H1 (cell line): ENCODE measurements at regions not wholly inside any gene's neighbourhood (a gene's known extent, or its start where the extent isn't known, plus 50 kb on each side); places are given as distances from the start of the nearest gene placed in this dataset.

Experiments used
- CTCF ChIA-PET: fragments of 300-600 bp; sonication (Branson Sonifier 250); formaldehyde crosslinking; loops from one replicate; lab custom pipeline; 2021; ENCODE audit not compliant: partially characterized antibody; lab: Charles Lee
- POLR2A ChIA-PET: fragments of 300-600 bp; sonication (Branson Sonifier 250); formaldehyde crosslinking; loops from one replicate; lab custom pipeline; 2021; ENCODE audit warnings: inconsistent platforms; ENCODE audit not compliant: partially characterized antibody; lab: Charles Lee
- DNase-seq, 2 experiments: peaks; one replicate each; pipeline versions ENCODE4 v3.0.0 to v3.0.0-alpha.2; 2010 to 2022; ENCODE audit warnings: low spot score in 2 of 2, low read depth in 1 of 2, mixed read lengths in 1 of 2
- FAIRE-seq: peaks from 2 replicates; lab custom pipeline; 2011; peaks lifted over from hg19 to GRCh38; lab: Jason Lieb, UNC
- H2AFZ ChIP-seq: 2 replicates; pipeline ENCODE4 v1.8.1; 2012; ENCODE audit warnings: low read length, inconsistent platforms
- H2AK5ac ChIP-seq: 2 replicates; pipeline ENCODE4 v1.6.1; 2013; ENCODE audit warnings: low read depth, low read length
- H2BK120ac ChIP-seq: replicated peaks from 2 replicates; pipeline ENCODE3; 2013; ENCODE audit warnings: low read depth, low read length, inconsistent platforms
- H2BK12ac ChIP-seq: 2 replicates; pipeline ENCODE4 v1.6.1; 2013; ENCODE audit warnings: low read depth, low read length
- H2BK15ac ChIP-seq: 2 replicates; pipeline ENCODE4 v1.6.1; 2013; ENCODE audit warnings: low read length
- H2BK20ac ChIP-seq: 2 replicates; pipeline ENCODE4 v1.6.1; 2013; ENCODE audit warnings: low read length
- H2BK5ac ChIP-seq: 2 replicates; pipeline ENCODE4 v1.6.1; 2013; ENCODE audit warnings: low read depth, low read length
- H3K14ac ChIP-seq: 2 replicates; pipeline ENCODE4 v1.6.1; 2013; ENCODE audit warnings: inconsistent platforms; ENCODE audit not compliant: insufficient read length
- H3K18ac ChIP-seq: 2 replicates; pipeline ENCODE4 v1.6.1; 2013; ENCODE audit warnings: low read length; ENCODE audit errors: extremely low read depth
- H3K23ac ChIP-seq: 2 replicates; pipeline ENCODE4 v1.6.1; 2013; ENCODE audit warnings: inconsistent platforms; ENCODE audit not compliant: insufficient read length
- H3K23me2 ChIP-seq: 2 replicates; pipeline ENCODE4 v1.6.1; 2013; ENCODE audit warnings: low read depth, low read length
- H3K27ac ChIP-seq: 2 replicates; pipeline ENCODE4 v1.6.1; 2011; ENCODE audit warnings: low read depth, low read length, inconsistent platforms
- H3K27me3 ChIP-seq, 4 experiments: replicated peaks in 1 of 4; 1 replicate in 1 of 4; 2 replicates in 3 of 4; pipeline versions ENCODE4 v1.6.1 to v1.8.1; 2011 to 2013; ENCODE audit warnings: low read length in 3 of 4, mild to moderate bottlenecking in 3 of 4, inconsistent platforms in 2 of 4, mixed read lengths in 2 of 4, moderate library complexity in 1 of 4; ENCODE audit not compliant: control insufficient read depth in 3 of 4, insufficient read depth in 3 of 4; ENCODE audit errors: extremely low read depth in 1 of 4
- H3K36me3 ChIP-seq, 4 experiments: 2 replicates each; pipeline versions ENCODE4 v1.6.1 to v1.8.1; 2011 to 2013; ENCODE audit warnings: mild to moderate bottlenecking in 4 of 4, low read length in 3 of 4, moderate library complexity in 2 of 4, control low read depth in 1 of 4, inconsistent platforms in 1 of 4; ENCODE audit not compliant: insufficient read depth in 4 of 4, control insufficient read depth in 2 of 4
- H3K4ac ChIP-seq: replicated peaks from 2 replicates; pipeline ENCODE3; 2013; ENCODE audit warnings: low read length, low read depth, mixed read lengths, inconsistent platforms; ENCODE audit not compliant: insufficient read length
- H3K4me1 ChIP-seq, 4 experiments: replicated peaks in 1 of 4; 1 replicate in 1 of 4; 2 replicates in 3 of 4; pipeline versions ENCODE4 v1.6.1 to v1.8.1; 2011 to 2013; ENCODE audit warnings: low read length in 3 of 4, inconsistent platforms in 2 of 4, mixed read lengths in 1 of 4; ENCODE audit not compliant: insufficient read depth in 4 of 4, control insufficient read depth in 3 of 4
- H3K4me2 ChIP-seq, 2 experiments: 2 replicates each; pipeline versions ENCODE4 v1.6.1 to v1.8.1; 2011 to 2013; ENCODE audit warnings: low read depth in 2 of 2, low read length in 2 of 2, control low read depth in 1 of 2, inconsistent platforms in 1 of 2, mild to moderate bottlenecking in 1 of 2; ENCODE audit not compliant: insufficient read depth in 1 of 2
- H3K4me3 ChIP-seq, 4 experiments: fragments of 200-600, 300-600 bp in 1 of 4; sonication (generic), shearing (Covaris generic), sonication (Bioruptor Twin) in 1 of 4; 2 replicates each; pipeline versions ENCODE4 v1.5.1 to v1.8.1; 2011 to 2016; ENCODE audit warnings: low read length in 4 of 4, low read depth in 3 of 4, control low read depth in 2 of 4, inconsistent platforms in 2 of 4, mild to moderate bottlenecking in 2 of 4, mixed read lengths in 1 of 4, moderate library complexity in 1 of 4; ENCODE audit not compliant: insufficient read depth in 2 of 4; ENCODE audit errors: extremely low read depth in 1 of 4
- H3K56ac ChIP-seq: replicated peaks from 2 replicates; pipeline ENCODE3; 2013; ENCODE audit warnings: low read depth, mild to moderate bottlenecking, mixed read lengths, low read length, inconsistent platforms; ENCODE audit not compliant: insufficient read length
- H3K79me1 ChIP-seq: 2 replicates; pipeline ENCODE4 v1.6.1; 2013; ENCODE audit warnings: low read depth, low read length, control low read depth
- H3K79me2 ChIP-seq, 2 experiments: 2 replicates each; pipeline versions ENCODE4 v1.6.1 to v1.8.1; 2012 to 2013; ENCODE audit warnings: low read length in 2 of 2, mild to moderate bottlenecking in 2 of 2, inconsistent platforms in 1 of 2; ENCODE audit not compliant: insufficient read depth in 2 of 2, control insufficient read depth in 1 of 2
- H3K9ac ChIP-seq, 4 experiments: replicated peaks in 1 of 4; 1 replicate in 1 of 4; 2 replicates in 3 of 4; pipeline versions ENCODE4 v1.6.1 to v1.8.1; 2011 to 2013; ENCODE audit warnings: low read depth in 3 of 4, low read length in 3 of 4, control low read depth in 2 of 4, mild to moderate bottlenecking in 2 of 4, moderate library complexity in 2 of 4, inconsistent platforms in 1 of 4; ENCODE audit errors: extremely low read depth in 1 of 4
- H3K9me3 ChIP-seq, 2 experiments: 2 replicates each; pipeline versions ENCODE4 v1.6.1 to v1.8.1; 2012 to 2013; ENCODE audit warnings: mild to moderate bottlenecking in 2 of 2, moderate library complexity in 2 of 2, control low read depth in 1 of 2, inconsistent platforms in 1 of 2, low read depth in 1 of 2, low read length in 1 of 2, mixed read lengths in 1 of 2; ENCODE audit not compliant: insufficient read depth in 2 of 2
- H4K20me1 ChIP-seq, 2 experiments: replicated peaks in 1 of 2; 2 replicates each; pipeline versions ENCODE3 to v1.8.1; 2011 to 2013; ENCODE audit warnings: inconsistent platforms in 2 of 2, low read length in 2 of 2, mild to moderate bottlenecking in 1 of 2; ENCODE audit not compliant: insufficient read depth in 2 of 2, control insufficient read depth in 1 of 2
- H4K5ac ChIP-seq: 2 replicates; pipeline ENCODE4 v1.6.1; 2013; ENCODE audit warnings: low read length, low read depth, mixed read lengths, inconsistent platforms; ENCODE audit not compliant: insufficient read length
- H4K8ac ChIP-seq: 2 replicates; pipeline ENCODE4 v1.8.0; 2013; ENCODE audit warnings: mild to moderate bottlenecking, moderate library complexity, low read length, inconsistent platforms; ENCODE audit not compliant: insufficient read depth; ENCODE audit errors: extremely low read depth
- H4K91ac ChIP-seq: replicated peaks from 2 replicates; pipeline ENCODE3; 2013; ENCODE audit warnings: low read length, mixed read lengths, inconsistent platforms; ENCODE audit not compliant: insufficient read length
- ASH2L ChIP-seq: fragments of 200-600, 300-600 bp; sonication (generic); IDR thresholded peaks from one replicate; pipeline ENCODE4 v1.7.1; 2017; ENCODE audit warnings: low read length
- CBX5 ChIP-seq: fragments of 300-800, 300-1000 bp; sonication (generic); IDR thresholded peaks from 2 replicates; pipeline ENCODE4 v1.7.1; 2016; ENCODE audit warnings: antibody characterized with exemption, low read length, low read depth
- EZH2 ChIP-seq: fragments of 200-600 bp; sonication (generic); IDR thresholded peaks from 2 replicates; pipeline ENCODE4 v1.7.1; 2012; ENCODE audit warnings: low read depth, mild to moderate bottlenecking, moderate library complexity, low read length, inconsistent platforms; ENCODE audit not compliant: severe bottlenecking
- HDAC2 ChIP-seq, 2 experiments: fragments of 300-600 bp in 1 of 2; sonication (generic) in 1 of 2; IDR thresholded peaks; 2 replicates each; pipeline ENCODE4 v1.6.1; 2011 to 2012; ENCODE audit warnings: low read depth in 2 of 2, low read length in 2 of 2, mild to moderate bottlenecking in 2 of 2, moderate library complexity in 2 of 2, borderline replicate concordance in 1 of 2, inconsistent platforms in 1 of 2
- HDAC6 ChIP-seq: IDR thresholded peaks from one replicate; pipeline ENCODE4 v1.7.1; 2012; ENCODE audit warnings: low read depth, mild to moderate bottlenecking, inconsistent platforms, low read length, moderate library complexity
- JUND ChIP-seq: IDR thresholded peaks from 2 replicates; pipeline ENCODE4 v1.6.1; 2011; ENCODE audit warnings: mild to moderate bottlenecking, improper control_type of control experiment, low read length
- KDM1A ChIP-seq: fragments of 200-600, 300-600 bp; sonication (generic); IDR thresholded peaks from 2 replicates; pipeline ENCODE4 v1.7.1; 2016; ENCODE audit warnings: mild to moderate bottlenecking, low read length, borderline replicate concordance
- NANOG ChIP-seq: IDR thresholded peaks from 2 replicates; pipeline ENCODE4 v1.6.1; 2011; ENCODE audit warnings: low read length, low read depth, mild to moderate bottlenecking, inconsistent platforms; ENCODE audit not compliant: insufficient read depth, poor library complexity, severe bottlenecking
- POLR2A ChIP-seq, 2 experiments: IDR thresholded peaks; 1 replicate in 1 of 2; 2 replicates in 1 of 2; pipeline ENCODE4 v1.6.1; 2011; ENCODE audit warnings: low read depth in 2 of 2, low read length in 2 of 2, mild to moderate bottlenecking in 2 of 2; ENCODE audit errors: control extremely low read depth in 1 of 2
- RXRA ChIP-seq: IDR thresholded peaks from 2 replicates; pipeline ENCODE4 v1.6.1; 2011; ENCODE audit warnings: low read depth, mild to moderate bottlenecking, low read length, moderate library complexity; ENCODE audit not compliant: insufficient read depth
- SIX5 ChIP-seq: IDR thresholded peaks from 2 replicates; pipeline ENCODE4 v1.6.1; 2011; ENCODE audit warnings: mild to moderate bottlenecking, low read depth, low read length
- TEAD4 ChIP-seq: IDR thresholded peaks from 2 replicates; pipeline ENCODE4 v1.6.1; 2012; ENCODE audit warnings: low read depth, low read length, inconsistent platforms, mixed read lengths
- USF2 ChIP-seq: IDR thresholded peaks from 2 replicates; pipeline ENCODE4 v1.6.1; 2011; ENCODE audit warnings: low read length, improper control_type of control experiment
- YY1 ChIP-seq: IDR thresholded peaks from 2 replicates; pipeline ENCODE4 v1.6.1; 2011; ENCODE audit warnings: low read depth, mild to moderate bottlenecking, low read length
- WGBS, 2 experiments: shearing (Covaris generic) in 1 of 2; methylation state at CpG; one replicate each; pipeline versions ENCODE4 v1.1.6 to v1.1.7; 2013 to 2015; ENCODE audit warnings: low lambda C conversion rate in 2 of 2, mixed read lengths in 2 of 2, inconsistent platforms in 1 of 2, low coverage in 1 of 2, missing lambda C conversion rate in 1 of 2; ENCODE audit not compliant: insufficient replicate concordance in 2 of 2, insufficient coverage in 1 of 2, insufficient read length in 1 of 2; ENCODE audit errors: extremely low coverage in 1 of 2, missing lambda C conversion rate in 1 of 2; 5-methylcytosine and 5-hydroxymethylcytosine counted together

DNA sequence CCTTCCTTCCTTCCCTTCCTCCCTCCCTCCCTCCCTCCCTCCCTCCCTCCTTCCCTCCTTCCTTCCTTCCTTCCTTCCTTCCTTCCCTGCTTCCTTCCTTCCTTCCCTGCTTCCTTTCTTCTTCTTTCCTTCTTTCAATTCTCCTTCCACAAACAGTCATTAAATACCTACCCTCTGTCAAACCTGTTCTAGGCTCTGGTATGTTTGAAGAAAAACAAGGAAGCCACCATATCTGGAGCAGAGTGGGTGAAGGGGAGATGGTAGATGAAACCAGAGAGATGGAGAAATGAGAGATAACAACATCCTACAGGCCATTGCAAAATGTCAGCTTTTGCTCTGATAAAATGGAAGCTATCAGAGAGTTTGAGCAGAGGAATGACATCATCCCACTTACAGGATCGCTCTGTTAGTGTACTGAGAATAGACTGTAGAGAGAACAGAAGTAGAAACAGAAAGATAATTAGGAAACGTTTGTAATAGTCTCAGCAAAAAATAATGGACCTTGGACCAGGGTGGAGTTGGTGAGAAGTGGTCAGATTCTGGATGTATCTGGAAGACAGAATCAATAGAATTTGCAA, 334.0 kb downstream of the STIM2 start:
- no peak for FAIRE-seq
- TF ChIP-seq ASH2L (no peak), KDM1A (no peak), JUND (no peak), HDAC2 (IDR thresholded peaks at IDR 0.05; ENCODE audit: borderline replicate concordance in 1 of 2, low read depth in 2 of 2, low read length in 2 of 2) (no peak), USF2 (no peak), NANOG (no peak), RXRA (no peak), SIX5 (no peak), CBX5 (no peak), EZH2 (no peak), TEAD4 (no peak), YY1 (no peak), POLR2A (IDR thresholded peaks at IDR 0.05; ENCODE audit: control extremely low read depth in 1 of 2, low read depth in 2 of 2, low read length in 2 of 2) (no peak), HDAC6 (no peak)

More for the DNA sequence above, 334.0 kb downstream of the STIM2 start:
- Histone ChIP-seq H3K4ac (no peak overlapping the region), H2BK12ac (no peak overlapping the region), H3K9ac (no peak overlapping the region), H3K79me2 (no peaks in the 10 kb centered on the region), H3K4me2 (no peak overlapping the region), H4K8ac (no peak overlapping the region), H3K23me2 (no peaks in the 10 kb centered on the region), H3K4me1 (no peaks in the 10 kb centered on the region), H3K36me3 (no peaks in the 10 kb centered on the region), H3K18ac (no peak overlapping the region), H3K23ac (no peak overlapping the region), H3K27ac (no peak overlapping the region), H4K5ac (no peak overlapping the region), H4K91ac (no peak overlapping the region), H2BK120ac (no peak overlapping the region), H2BK15ac (no peak overlapping the region), H3K27me3 (no peaks in the 10 kb centered on the region), H3K79me1 (no peaks in the 10 kb centered on the region), H3K14ac (no peak overlapping the region), H3K56ac (no peak overlapping the region), H2BK20ac (no peak overlapping the region), H3K4me3 (no peak overlapping the region), H4K20me1 (no peaks in the 10 kb centered on the region), H2AFZ (no peak overlapping the region), H2AK5ac (no peak overlapping the region), H3K9me3 (no peaks in the 10 kb centered on the region), H2BK5ac (no peak overlapping the region)
- POLR2A ChIA-PET, result no interaction called here
- no peak for DNase-seq
- whole genome bisulfite sequencing, 2 experiments, result 93% methylated on average over 2 of the region's 2 CpGs; no CpG with 5 or more reads in 1 of the 2 experiments
- CTCF ChIA-PET, result interaction anchor here (1.2 kb wide), 1 partner anchor 98 kb away, joined by 4 read pairs; no protein-coding TSS in a partner anchor
